ENCODE measurements at regions not wholly inside any gene's neighbourhood (a gene's known extent, or its start where the extent isn't known, plus 50 kb on each side); places are given as distances from the start of the nearest gene placed in this dataset.

GRCh38 chr17:53406907-53407306, 415.8 kb upstream of the KIF2B start:
- Histone ChIP-seq H3K4me3 (ENCODE audit: low read depth, low read length, poor library complexity, severe bottlenecking) (no peak overlapping the region), H3K9me3 (ENCODE audit: low read depth, low read length, poor library complexity, severe bottlenecking) (peaks cover 16% of the 10 kb centered on the region), H3K4me1 (ENCODE audit: insufficient read depth, low read length, poor library complexity, severe bottlenecking) (no peaks in the 10 kb centered on the region), H3K27ac (ENCODE audit: low read depth, low read length, poor library complexity, severe bottlenecking) (no peak overlapping the region), H3K27me3 (replicated peaks; ENCODE audit: insufficient read depth, low read depth, low read length, poor library complexity) (no peaks in the 10 kb centered on the region), H3K36me3 (ENCODE audit: insufficient read depth, low read length, poor library complexity, severe bottlenecking) (no peaks in the 10 kb centered on the region)
- BruUV-seq (replicated peaks): no TSS peak
- ChIA-PET CTCF (no interaction called here), POLR2A (ENCODE audit: low non-redundant PET) (no interaction called here)
- no peak for TF ChIP-seq EZH2 (IDR thresholded peaks at IDR 0.05; ENCODE audit: borderline replicate concordance, low read depth, low read length, poor library complexity, severe bottlenecking)
- TF ChIP-seq, protein P1, sequence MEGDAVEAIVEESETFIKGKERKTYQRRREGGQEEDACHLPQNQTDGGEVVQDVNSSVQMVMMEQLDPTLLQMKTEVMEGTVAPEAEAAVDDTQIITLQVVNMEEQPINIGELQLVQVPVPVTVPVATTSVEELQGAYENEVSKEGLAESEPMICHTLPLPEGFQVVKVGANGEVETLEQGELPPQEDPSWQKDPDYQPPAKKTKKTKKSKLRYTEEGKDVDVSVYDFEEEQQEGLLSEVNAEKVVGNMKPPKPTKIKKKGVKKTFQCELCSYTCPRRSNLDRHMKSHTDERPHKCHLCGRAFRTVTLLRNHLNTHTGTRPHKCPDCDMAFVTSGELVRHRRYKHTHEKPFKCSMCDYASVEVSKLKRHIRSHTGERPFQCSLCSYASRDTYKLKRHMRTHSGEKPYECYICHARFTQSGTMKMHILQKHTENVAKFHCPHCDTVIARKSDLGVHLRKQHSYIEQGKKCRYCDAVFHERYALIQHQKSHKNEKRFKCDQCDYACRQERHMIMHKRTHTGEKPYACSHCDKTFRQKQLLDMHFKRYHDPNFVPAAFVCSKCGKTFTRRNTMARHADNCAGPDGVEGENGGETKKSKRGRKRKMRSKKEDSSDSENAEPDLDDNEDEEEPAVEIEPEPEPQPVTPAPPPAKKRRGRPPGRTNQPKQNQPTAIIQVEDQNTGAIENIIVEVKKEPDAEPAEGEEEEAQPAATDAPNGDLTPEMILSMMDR (conservative IDR thresholded peaks at IDR 0.05; ENCODE audit: low read depth, low read length): no peak
- no peak for DNase-seq (ENCODE audit: low spot score)
- intact Hi-C loops (cut with micrococcal nuclease; ENCODE audit: unreplicated experiment): no loop called here

GRCh38 chr17:53391197-53391596, 431.5 kb upstream of the KIF2B start:
- H3K36me3 ChIP-seq (ENCODE audit: insufficient read depth, low read length, poor library complexity, severe bottlenecking): no peaks in the 10 kb centered on the region
- H3K27me3 ChIP-seq (replicated peaks; ENCODE audit: insufficient read depth, low read depth, low read length, poor library complexity): no peaks in the 10 kb centered on the region
- no peak overlapping the region for H3K4me3 ChIP-seq (ENCODE audit: low read depth, low read length, poor library complexity, severe bottlenecking)
- BruUV-seq (replicated peaks): no TSS peak
- CTCF ChIA-PET: no interaction called here
- no peak overlapping the region for H3K27ac ChIP-seq (ENCODE audit: low read depth, low read length, poor library complexity, severe bottlenecking)
- H3K9me3 ChIP-seq (ENCODE audit: low read depth, low read length, poor library complexity, severe bottlenecking): no peaks in the 10 kb centered on the region
- no peak for DNase-seq (ENCODE audit: low spot score)
- POLR2A ChIA-PET (ENCODE audit: low non-redundant PET): no interaction called here
- TF ChIP-seq, protein P1 (conservative IDR thresholded peaks at IDR 0.05; ENCODE audit: low read depth, low read length): no peak
- no peak for TF ChIP-seq EZH2 (IDR thresholded peaks at IDR 0.05; ENCODE audit: borderline replicate concordance, low read depth, low read length, poor library complexity, severe bottlenecking)
- H3K4me1 ChIP-seq (ENCODE audit: insufficient read depth, low read length, poor library complexity, severe bottlenecking): no peaks in the 10 kb centered on the region
- intact Hi-C loops (cut with micrococcal nuclease; ENCODE audit: unreplicated experiment): no loop called here

- BruUV-seq (replicated peaks): no TSS peak
- CTCF ChIA-PET: no interaction called here
- no peak overlapping the region for H3K4me3 ChIP-seq (ENCODE audit: low read depth, low read length, poor library complexity, severe bottlenecking)
- no peaks in the 10 kb centered on the region for H3K9me3 ChIP-seq (ENCODE audit: low read depth, low read length, poor library complexity, severe bottlenecking)
- no peaks in the 10 kb centered on the region for H3K36me3 ChIP-seq (ENCODE audit: insufficient read depth, low read length, poor library complexity, severe bottlenecking)
- POLR2A ChIA-PET (ENCODE audit: low non-redundant PET): no interaction called here
- TF ChIP-seq, protein P1 (conservative IDR thresholded peaks at IDR 0.05; ENCODE audit: low read depth, low read length): no peak
- TF ChIP-seq EZH2 (IDR thresholded peaks at IDR 0.05; ENCODE audit: borderline replicate concordance, low read depth, low read length, poor library complexity, severe bottlenecking): no peak
- no peak overlapping the region for H3K27ac ChIP-seq (ENCODE audit: low read depth, low read length, poor library complexity, severe bottlenecking)
- intact Hi-C loops (cut with micrococcal nuclease; ENCODE audit: unreplicated experiment): no loop called here
- H3K4me1 ChIP-seq (ENCODE audit: insufficient read depth, low read length, poor library complexity, severe bottlenecking): no peaks in the 10 kb centered on the region
- H3K27me3 ChIP-seq (replicated peaks; ENCODE audit: insufficient read depth, low read depth, low read length, poor library complexity): no peaks in the 10 kb centered on the region
- DNase-seq (ENCODE audit: low spot score): no peak
Observed at GRCh38 chr17:53390575-53390974, 432.2 kb upstream of the KIF2B start.

All from A673 (cell line).